Vagina (tissue), 2 donors: ENCODE measurements at regions not wholly inside any gene's neighbourhood (a gene's known extent, or its start where the extent isn't known, plus 50 kb on each side); places are given as distances from the start of the nearest gene placed in this dataset.

ENCODE experiments used
- DNase-seq, 2 donors: peaks; one replicate each; pipeline ENCODE4 v3.0.0-alpha.2; 2017; ENCODE audit errors: extremely low spot score in 2 of 2
- H3K27ac ChIP-seq: fragments of 200-600 bp; sonication (generic); one replicate; pipeline ENCODE4 v1.5.1; 2019
- H3K27me3 ChIP-seq: fragments of 200-600 bp; sonication (generic); one replicate; pipeline ENCODE4 v1.5.1; 2019
- H3K36me3 ChIP-seq, 2 donors: fragments of 200-600 bp; sonication (generic); one replicate each; pipeline ENCODE4 v1.5.1; 2017 to 2019
- H3K4me1 ChIP-seq: fragments of 200-600 bp; sonication (generic); one replicate; pipeline ENCODE4 v1.5.1; 2019
- H3K4me3 ChIP-seq, 2 donors: fragments of 200-600 bp; sonication (generic); 1 replicate in 1 of 2; 2 replicates in 1 of 2; pipeline ENCODE4 v1.5.1; 2016 to 2019
- H3K9me3 ChIP-seq: fragments of 200-600 bp; sonication (generic); one replicate; pipeline ENCODE4 v1.5.1; 2019
- POLR2A ChIP-seq, 2 donors: fragments of 450-650 bp; IDR thresholded peaks; one replicate each; pipeline ENCODE4 v1.6.1; 2017; ENCODE audit warnings: antibody characterized with exemption in 2 of 2, mild to moderate bottlenecking in 2 of 2, moderate library complexity in 2 of 2
- POLR2AphosphoS5 ChIP-seq, 2 donors: sonication (generic); formaldehyde crosslinking; IDR thresholded peaks; one replicate each; pipeline ENCODE4 v1.9.0; 2017; ENCODE audit warnings: antibody characterized with exemption in 2 of 2, mild to moderate bottlenecking in 2 of 2, low read depth in 1 of 2; ENCODE audit not compliant: insufficient read depth in 1 of 2
- intact Hi-C: fragments of 100-400 bp; cut with DNase I; formaldehyde crosslinking; loops from one replicate; pipeline ENCODE4 v1.15.1; 2023
- TF ChIP-seq, protein P1 (sequence below), 3 experiments: fragments of 450-650 bp in 2 of 3; fragments of 200-600 bp in 1 of 3; sonication (generic) in 1 of 3; IDR thresholded peaks; one replicate each; pipeline ENCODE4 v1.5.1; 2017 to 2019; ENCODE audit warnings: antibody characterized with exemption in 3 of 3, mild to moderate bottlenecking in 2 of 3, moderate library complexity in 2 of 3

DNA sequence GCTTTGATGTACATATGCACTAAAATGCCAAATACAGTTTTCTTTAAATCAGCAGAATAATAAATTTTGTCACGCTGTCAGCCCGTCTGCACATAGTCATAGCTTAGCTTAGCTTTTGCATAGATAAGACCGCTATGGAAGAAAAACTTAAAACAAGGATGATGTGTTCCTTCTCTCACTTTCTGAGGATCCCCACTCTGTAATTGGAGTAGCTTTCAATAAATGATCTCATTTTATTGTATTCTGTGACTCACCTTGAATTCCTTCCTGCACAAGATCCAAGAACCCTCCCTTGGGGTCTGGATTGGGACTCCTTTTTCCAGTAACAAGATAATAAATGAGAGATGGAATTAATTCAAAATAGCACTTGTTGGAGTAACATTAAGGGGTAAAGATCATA is 186.2 kb downstream of the CDH26 start:
- Histone ChIP-seq H3K36me3 (no peaks in the 10 kb centered on the region), H3K4me3 (no peak overlapping the region), H3K4me1 (no peaks in the 10 kb centered on the region), H3K9me3 (no peaks in the 10 kb centered on the region), H3K27me3 (no peaks in the 10 kb centered on the region), H3K27ac (no peak overlapping the region)
- TF ChIP-seq, protein P1, sequence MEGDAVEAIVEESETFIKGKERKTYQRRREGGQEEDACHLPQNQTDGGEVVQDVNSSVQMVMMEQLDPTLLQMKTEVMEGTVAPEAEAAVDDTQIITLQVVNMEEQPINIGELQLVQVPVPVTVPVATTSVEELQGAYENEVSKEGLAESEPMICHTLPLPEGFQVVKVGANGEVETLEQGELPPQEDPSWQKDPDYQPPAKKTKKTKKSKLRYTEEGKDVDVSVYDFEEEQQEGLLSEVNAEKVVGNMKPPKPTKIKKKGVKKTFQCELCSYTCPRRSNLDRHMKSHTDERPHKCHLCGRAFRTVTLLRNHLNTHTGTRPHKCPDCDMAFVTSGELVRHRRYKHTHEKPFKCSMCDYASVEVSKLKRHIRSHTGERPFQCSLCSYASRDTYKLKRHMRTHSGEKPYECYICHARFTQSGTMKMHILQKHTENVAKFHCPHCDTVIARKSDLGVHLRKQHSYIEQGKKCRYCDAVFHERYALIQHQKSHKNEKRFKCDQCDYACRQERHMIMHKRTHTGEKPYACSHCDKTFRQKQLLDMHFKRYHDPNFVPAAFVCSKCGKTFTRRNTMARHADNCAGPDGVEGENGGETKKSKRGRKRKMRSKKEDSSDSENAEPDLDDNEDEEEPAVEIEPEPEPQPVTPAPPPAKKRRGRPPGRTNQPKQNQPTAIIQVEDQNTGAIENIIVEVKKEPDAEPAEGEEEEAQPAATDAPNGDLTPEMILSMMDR (IDR thresholded peaks at IDR 0.05) = no peak
- TF ChIP-seq POLR2A (IDR thresholded peaks at IDR 0.05) (no peak), POLR2AphosphoS5 (IDR thresholded peaks at IDR 0.05; ENCODE audit: insufficient read depth in 1 of 2, low read depth in 1 of 2) (no peak)
- no peak for DNase-seq
- intact Hi-C loops = no loop called here

DNA sequence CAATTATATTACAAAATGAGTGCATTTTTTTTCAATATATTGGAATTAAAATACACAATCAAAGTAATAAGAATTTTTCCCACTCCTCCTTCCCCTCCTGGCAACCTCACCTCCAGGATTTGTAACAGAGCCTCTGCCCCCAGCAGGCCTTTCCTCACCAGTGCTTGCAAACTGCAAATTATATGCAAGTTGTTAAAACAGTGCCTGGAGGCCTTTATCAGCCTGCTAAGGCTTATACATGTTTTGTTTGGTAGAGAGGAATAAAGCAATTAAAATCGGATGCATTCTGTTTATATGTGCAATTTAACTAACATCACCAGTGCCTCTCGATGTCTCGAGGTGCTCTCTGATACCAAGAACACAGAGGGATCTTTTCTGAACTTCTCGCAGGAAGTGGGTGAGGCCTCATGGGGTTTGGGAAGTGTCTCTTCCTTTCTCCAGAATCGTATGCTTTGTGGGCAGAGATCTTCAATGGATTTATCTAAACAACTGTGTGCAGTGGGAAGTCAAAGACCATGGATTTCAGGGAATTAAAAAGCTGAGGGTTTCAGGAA is 186.8 kb downstream of the CDH26 start:
- DNase-seq = no peak
- Histone ChIP-seq H3K4me1 (no peaks in the 10 kb centered on the region), H3K27ac (no peak overlapping the region), H3K36me3 (no peaks in the 10 kb centered on the region), H3K4me3 (no peak overlapping the region), H3K27me3 (no peaks in the 10 kb centered on the region), H3K9me3 (no peaks in the 10 kb centered on the region)
- intact Hi-C loops = no loop called here
- TF ChIP-seq, protein P1 (IDR thresholded peaks at IDR 0.05) = no peak
- no peak for TF ChIP-seq POLR2AphosphoS5 (IDR thresholded peaks at IDR 0.05; ENCODE audit: insufficient read depth in 1 of 2, low read depth in 1 of 2)
- no peak for TF ChIP-seq POLR2A (IDR thresholded peaks at IDR 0.05)

DNA sequence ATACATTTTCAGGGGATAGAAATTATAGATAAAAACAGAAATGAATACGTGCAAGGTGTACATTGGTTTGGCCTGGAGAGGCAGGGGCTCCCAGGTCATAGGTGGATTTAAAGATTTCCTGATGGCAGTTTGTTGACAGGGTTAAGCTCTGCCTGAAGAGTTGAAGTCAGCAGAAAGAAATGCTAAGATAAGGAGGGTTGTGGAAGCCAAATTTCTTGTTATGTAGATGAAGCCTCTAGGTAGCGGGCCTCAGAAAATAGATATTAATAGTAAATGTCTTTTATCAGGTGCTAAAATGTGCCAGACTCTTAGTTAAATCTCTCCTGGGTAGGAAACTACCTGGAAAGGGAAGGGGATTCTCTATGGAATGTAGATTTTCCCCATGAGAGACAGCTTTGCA is 188.8 kb downstream of the CDH26 start:
- Histone ChIP-seq H3K9me3 (no peaks in the 10 kb centered on the region), H3K27ac (no peak overlapping the region), H3K4me3 (no peak overlapping the region), H3K36me3 (no peaks in the 10 kb centered on the region), H3K27me3 (no peaks in the 10 kb centered on the region), H3K4me1 (no peaks in the 10 kb centered on the region)
- DNase-seq = no peak
- intact Hi-C loops = no loop called here
- TF ChIP-seq POLR2A (IDR thresholded peaks at IDR 0.05) (no peak), POLR2AphosphoS5 (IDR thresholded peaks at IDR 0.05; ENCODE audit: insufficient read depth in 1 of 2, low read depth in 1 of 2) (no peak)
- TF ChIP-seq, protein P1 (IDR thresholded peaks at IDR 0.05) = no peak

DNA sequence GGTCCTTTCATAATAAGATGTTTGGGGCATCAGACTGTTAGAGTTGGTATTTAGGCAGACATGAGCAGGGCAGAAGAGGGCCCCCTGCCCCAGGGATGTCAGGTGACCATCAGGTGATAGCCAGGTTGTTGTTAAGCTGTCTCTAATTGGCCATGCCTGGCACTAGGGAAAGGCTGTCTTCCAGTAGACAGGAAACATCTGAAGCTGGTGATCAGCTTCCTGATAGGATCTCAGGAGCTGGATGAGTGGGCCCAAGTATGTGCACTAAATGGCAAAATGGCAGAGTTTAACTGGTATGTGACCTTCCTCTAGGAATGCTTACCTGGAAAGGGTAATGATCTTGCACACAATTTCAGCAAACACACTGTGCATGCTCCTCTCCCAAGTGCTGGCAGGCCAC is 190.7 kb downstream of the CDH26 start:
- Histone ChIP-seq H3K4me1 (no peaks in the 10 kb centered on the region), H3K4me3 (no peak overlapping the region), H3K36me3 (no peaks in the 10 kb centered on the region), H3K27ac (no peak overlapping the region), H3K27me3 (no peaks in the 10 kb centered on the region), H3K9me3 (no peaks in the 10 kb centered on the region)
- no peak for DNase-seq
- intact Hi-C loops = no loop called here
- TF ChIP-seq POLR2AphosphoS5 (IDR thresholded peaks at IDR 0.05; ENCODE audit: insufficient read depth in 1 of 2, low read depth in 1 of 2) = no peak
- TF ChIP-seq POLR2A (IDR thresholded peaks at IDR 0.05) = no peak
- TF ChIP-seq, protein P1 (IDR thresholded peaks at IDR 0.05) = no peak

DNA sequence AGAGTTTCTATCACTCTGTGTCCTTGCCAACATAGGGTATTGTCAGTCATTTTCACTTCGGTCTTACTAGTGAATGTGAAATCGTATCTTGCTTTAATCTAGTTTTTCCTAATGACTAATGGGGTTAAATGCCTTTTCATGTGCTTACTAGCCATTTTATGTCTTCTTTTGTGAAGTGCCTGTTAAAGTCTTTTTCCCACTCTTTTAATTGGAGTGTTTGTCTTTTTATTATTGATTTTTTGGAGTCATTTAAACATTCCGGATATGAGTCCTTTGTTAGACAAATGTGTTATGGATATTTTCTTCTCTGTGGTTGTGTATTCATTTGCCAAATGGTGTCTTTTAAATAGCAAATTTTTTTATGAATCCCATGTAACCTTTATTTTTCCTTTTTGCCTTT is 194.6 kb downstream of the CDH26 start:
- Histone ChIP-seq H3K9me3 (no peaks in the 10 kb centered on the region), H3K36me3 (no peaks in the 10 kb centered on the region), H3K27ac (no peak overlapping the region), H3K4me3 (no peak overlapping the region), H3K4me1 (no peaks in the 10 kb centered on the region), H3K27me3 (no peaks in the 10 kb centered on the region)
- TF ChIP-seq, protein P1 (IDR thresholded peaks at IDR 0.05) = no peak
- TF ChIP-seq POLR2A (IDR thresholded peaks at IDR 0.05) (no peak), POLR2AphosphoS5 (IDR thresholded peaks at IDR 0.05; ENCODE audit: insufficient read depth in 1 of 2, low read depth in 1 of 2) (no peak)
- DNase-seq = no peak
- intact Hi-C loops = no loop called here
